GM19240 (cell line): ENCODE measurements at regions not wholly inside any gene's neighbourhood (a gene's known extent, or its start where the extent isn't known, plus 50 kb on each side); places are given as distances from the start of the nearest gene placed in this dataset.
A peak's percentile ranks its signal among the peaks of the same experiment; 100 is the strongest.

Experiments used
- DNase-seq: peaks from one replicate; pipeline ENCODE4 v3.0.0; 2011; ENCODE audit warnings: low spot score; ENCODE audit not compliant: insufficient read length

- no peak for DNase-seq
Measured at GRCh38 chr15:47991357-47991756, 129.4 kb upstream of the SLC24A5 start.

GRCh38 chr15:47993051-47993450 is 127.7 kb upstream of the SLC24A5 start:
- DNase-seq = no peak

GRCh38 chr15:47997195-47998080 is 123.4 kb upstream of the SLC24A5 start:
- no peak for DNase-seq

- DNase-seq = no peak
Measured at GRCh38 chr15:47998619-47999019, 122.2 kb upstream of the SLC24A5 start.

- DNase-seq = peak; percentile 42
Measured at GRCh38 chr15:48001393-48002039, 119.3 kb upstream of the SLC24A5 start.

- no peak for DNase-seq
Measured at GRCh38 chr15:48002767-48003166, 118.0 kb upstream of the SLC24A5 start.

- no peak for DNase-seq
Measured at GRCh38 chr15:48003441-48003840, 117.3 kb upstream of the SLC24A5 start.

GRCh38 chr15:48005077-48005476 is 115.7 kb upstream of the SLC24A5 start:
- DNase-seq = no peak

GRCh38 chr15:48006031-48006511 is 114.7 kb upstream of the SLC24A5 start:
- DNase-seq = no peak

GRCh38 chr15:48010316-48010715 is 110.5 kb upstream of the SLC24A5 start:
- DNase-seq = no peak

GRCh38 chr15:48012191-48012590 is 108.6 kb upstream of the SLC24A5 start:
- DNase-seq = no peak

GRCh38 chr15:48016865-48017264 is 103.9 kb upstream of the SLC24A5 start:
- DNase-seq = no peak

- DNase-seq = no peak
Measured at GRCh38 chr15:48017747-48018146, 103.0 kb upstream of the SLC24A5 start.

- DNase-seq = no peak
Measured at GRCh38 chr15:48020166-48020565, 100.6 kb upstream of the SLC24A5 start.

- no peak for DNase-seq
Measured at GRCh38 chr15:48021336-48022086, 99.3 kb upstream of the SLC24A5 start.

- DNase-seq = no peak
Measured at GRCh38 chr15:48025118-48025517, 95.7 kb upstream of the SLC24A5 start.

- DNase-seq = no peak
Measured at GRCh38 chr15:48028712-48029111, 92.1 kb upstream of the SLC24A5 start.

- DNase-seq = no peak
Measured at GRCh38 chr15:48029642-48030041, 91.1 kb upstream of the SLC24A5 start.

GRCh38 chr15:48031466-48031865 is 89.3 kb upstream of the SLC24A5 start:
- DNase-seq = no peak

- DNase-seq = no peak
Measured at GRCh38 chr15:48031973-48032372, 88.8 kb upstream of the SLC24A5 start.

- DNase-seq = no peak
Measured at GRCh38 chr15:48032911-48033310, 87.9 kb upstream of the SLC24A5 start.

GRCh38 chr15:48038221-48038620 is 82.6 kb upstream of the SLC24A5 start:
- DNase-seq = no peak
